Right ventricle myocardium inferior (tissue), 1 donor: ENCODE measurements at regions not wholly inside any gene's neighbourhood (a gene's known extent, or its start where the extent isn't known, plus 50 kb on each side); places are given as distances from the start of the nearest gene placed in this dataset.

Experiments used
- ATAC-seq: fragments of 200-7000 bp; cut with Tn5 transposase; one replicate; pipeline ENCODE4 v1.9.1; 2020; ENCODE audit warnings: mild to moderate bottlenecking, moderate library complexity
- DNase-seq: peaks from one replicate; pipeline ENCODE4 v3.0.0; 2021; ENCODE audit errors: missing footprints
- intact Hi-C: fragments of 100-400 bp; cut with DNase I; formaldehyde crosslinking; loops from one replicate; pipeline ENCODE4 v1.11.0; 2022
- donor health status: DM: no; HTN: yes; CAD: no; lungs with severe emphysema.

- intact Hi-C loops, result no loop called here
Measured at GRCh38 chr15:93319121-93319814, 230.3 kb upstream of the RGMA start.

GRCh38 chr15:93317772-93318171, 228.8 kb upstream of the RGMA start:
- intact Hi-C loops, result no loop called here
- ATAC-seq (no peak), DNase-seq (no peak)

More at GRCh38 chr15:93319121-93319814, 230.3 kb upstream of the RGMA start:
- ATAC-seq (no peak), DNase-seq (no peak)

GRCh38 chr15:93314245-93314644, 225.2 kb upstream of the RGMA start:
- no peak for ATAC-seq
- intact Hi-C loops, result no loop called here
- DNase-seq, result no peak

- ATAC-seq (no peak), DNase-seq (no peak)
- intact Hi-C loops, result no loop called here
Measured at GRCh38 chr15:93312891-93313486, 224.0 kb upstream of the RGMA start.

- DNase-seq (no peak), ATAC-seq (no peak)
- intact Hi-C loops, result no loop called here
Measured at GRCh38 chr15:93311620-93312019, 222.6 kb upstream of the RGMA start.

GRCh38 chr15:93308026-93308690, 219.1 kb upstream of the RGMA start:
- intact Hi-C loops, result no loop called here
- DNase-seq, result no peak
- ATAC-seq, result no peak

- intact Hi-C loops, result no loop called here
- ATAC-seq (no peak), DNase-seq (no peak)
Measured at GRCh38 chr15:93307513-93307912, 218.5 kb upstream of the RGMA start.

GRCh38 chr15:93305306-93305705, 216.3 kb upstream of the RGMA start:
- intact Hi-C loops, result no loop called here
- DNase-seq, result no peak
- ATAC-seq, result no peak

- intact Hi-C loops, result loop anchor here (5.0 kb wide), 1 partner anchor 215 kb away; the partner anchor contains the start of gene RGMA
- ATAC-seq, result no peak
- DNase-seq, result no peak
Measured at GRCh38 chr15:93302080-93302765, 213.2 kb upstream of the RGMA start.

- ATAC-seq (no peak), DNase-seq (no peak)
- intact Hi-C loops, result loop anchor here (5.0 kb wide), 1 partner anchor 213 kb away; the partner anchor contains the start of gene RGMA
Measured at GRCh38 chr15:93300796-93301195, 211.8 kb upstream of the RGMA start.

- ATAC-seq (no peak), DNase-seq (no peak)
- intact Hi-C loops, result loop anchor here (5.0 kb wide), 1 partner anchor 212 kb away; the partner anchor contains the start of gene RGMA
Measured at GRCh38 chr15:93299675-93300074, 210.7 kb upstream of the RGMA start.

- DNase-seq (no peak), ATAC-seq (no peak)
- intact Hi-C loops, result no loop called here
Measured at GRCh38 chr15:93298901-93299300, 209.9 kb upstream of the RGMA start.

GRCh38 chr15:93296759-93297500, 207.9 kb upstream of the RGMA start:
- intact Hi-C loops, result no loop called here
- DNase-seq (no peak), ATAC-seq (no peak)

GRCh38 chr15:93294896-93295295, 205.9 kb upstream of the RGMA start:
- DNase-seq, result no peak
- intact Hi-C loops, result no loop called here
- ATAC-seq, result no peak

GRCh38 chr15:93294066-93294465, 205.1 kb upstream of the RGMA start:
- intact Hi-C loops, result no loop called here
- ATAC-seq (no peak), DNase-seq (no peak)

- intact Hi-C loops, result no loop called here
- DNase-seq, result no peak
- ATAC-seq, result no peak
Measured at GRCh38 chr15:93291380-93291779, 202.4 kb upstream of the RGMA start.

GRCh38 chr15:93290618-93290946, 201.6 kb upstream of the RGMA start:
- ATAC-seq, result no peak
- intact Hi-C loops, result no loop called here
- DNase-seq, result no peak

- no peak for DNase-seq
- ATAC-seq, result no peak
- intact Hi-C loops, result no loop called here
Measured at GRCh38 chr15:93289941-93290617, 201.1 kb upstream of the RGMA start.
